LNCAP (cell line): ENCODE measurements at regions not wholly inside any gene's neighbourhood (a gene's known extent, or its start where the extent isn't known, plus 50 kb on each side); places are given as distances from the start of the nearest gene placed in this dataset.

Experiments
- TF ChIP-seq, protein P1 (sequence below): fragments of 450-650 bp; IDR thresholded peaks from 2 replicates; pipeline ENCODE4 v1.5.1; 2017; ENCODE audit warnings: mild to moderate bottlenecking

- TF ChIP-seq, protein P1, sequence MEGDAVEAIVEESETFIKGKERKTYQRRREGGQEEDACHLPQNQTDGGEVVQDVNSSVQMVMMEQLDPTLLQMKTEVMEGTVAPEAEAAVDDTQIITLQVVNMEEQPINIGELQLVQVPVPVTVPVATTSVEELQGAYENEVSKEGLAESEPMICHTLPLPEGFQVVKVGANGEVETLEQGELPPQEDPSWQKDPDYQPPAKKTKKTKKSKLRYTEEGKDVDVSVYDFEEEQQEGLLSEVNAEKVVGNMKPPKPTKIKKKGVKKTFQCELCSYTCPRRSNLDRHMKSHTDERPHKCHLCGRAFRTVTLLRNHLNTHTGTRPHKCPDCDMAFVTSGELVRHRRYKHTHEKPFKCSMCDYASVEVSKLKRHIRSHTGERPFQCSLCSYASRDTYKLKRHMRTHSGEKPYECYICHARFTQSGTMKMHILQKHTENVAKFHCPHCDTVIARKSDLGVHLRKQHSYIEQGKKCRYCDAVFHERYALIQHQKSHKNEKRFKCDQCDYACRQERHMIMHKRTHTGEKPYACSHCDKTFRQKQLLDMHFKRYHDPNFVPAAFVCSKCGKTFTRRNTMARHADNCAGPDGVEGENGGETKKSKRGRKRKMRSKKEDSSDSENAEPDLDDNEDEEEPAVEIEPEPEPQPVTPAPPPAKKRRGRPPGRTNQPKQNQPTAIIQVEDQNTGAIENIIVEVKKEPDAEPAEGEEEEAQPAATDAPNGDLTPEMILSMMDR = no peak
Observed at GRCh38 chr3:95810462-95810861, 1003.9 kb upstream of the EPHA6 start.

DNA sequence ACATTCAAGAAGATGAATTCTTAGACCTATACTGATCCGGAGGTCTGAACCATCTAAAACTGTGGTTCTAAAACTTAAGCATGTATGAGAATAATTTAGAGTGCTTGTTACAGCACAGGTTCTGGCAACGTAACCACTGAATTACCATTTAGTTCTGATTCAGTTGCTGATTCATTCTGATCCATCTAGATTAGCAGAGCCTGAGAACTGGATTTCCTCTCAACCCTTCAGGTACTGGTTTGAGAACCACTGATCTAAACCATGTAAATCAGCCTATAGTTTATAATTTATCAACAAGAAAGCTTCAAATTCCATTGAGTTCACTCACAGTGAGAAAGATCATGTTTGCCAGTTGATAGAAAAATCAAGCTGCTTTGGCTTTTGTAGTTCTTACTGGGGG is 1001.1 kb upstream of the EPHA6 start:
- TF ChIP-seq, protein P1 = no peak

- TF ChIP-seq, protein P1 = no peak
Observed at GRCh38 chr3:95815828-95816227, 998.6 kb upstream of the EPHA6 start.

GRCh38 chr3:95826419-95826818 is 988.0 kb upstream of the EPHA6 start:
- TF ChIP-seq, protein P1 = no peak

DNA sequence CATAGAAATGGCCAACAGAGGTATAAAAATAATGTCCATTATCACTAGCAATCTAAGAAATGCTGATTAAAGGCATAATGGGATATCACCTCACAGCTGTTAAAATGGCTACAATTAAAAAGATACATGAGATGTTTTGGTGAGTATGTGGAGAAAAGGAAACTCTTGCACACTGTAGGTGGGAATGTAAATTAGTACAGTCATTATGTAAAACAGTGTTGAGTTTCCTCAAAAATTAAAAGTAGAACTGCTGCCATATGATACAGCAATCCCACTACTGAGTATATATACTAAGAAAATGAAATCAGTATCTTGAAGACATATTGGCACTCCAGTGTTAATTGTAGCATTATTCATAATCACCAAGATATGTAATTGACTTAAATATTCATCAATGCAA is 982.2 kb upstream of the EPHA6 start:
- TF ChIP-seq, protein P1 = no peak

- TF ChIP-seq, protein P1 = no peak
Observed at GRCh38 chr3:95883801-95884200, 930.6 kb upstream of the EPHA6 start.

DNA sequence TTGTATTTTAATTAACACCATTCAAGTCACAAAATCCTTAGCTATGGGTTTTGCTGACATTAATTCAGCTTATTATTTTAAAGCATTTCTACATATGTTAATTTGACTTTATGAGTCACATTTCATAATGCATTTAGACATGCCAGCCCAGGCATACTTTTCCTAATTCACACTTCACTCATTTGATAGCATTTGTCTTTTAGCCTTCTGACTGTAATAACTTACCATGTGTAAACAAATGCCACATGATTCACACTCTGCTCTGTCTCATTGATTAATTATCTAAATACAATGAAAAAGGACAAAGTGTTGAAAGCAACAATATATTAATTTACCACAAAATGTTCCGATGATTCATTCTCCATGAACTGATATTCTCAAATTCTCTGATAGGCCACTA is 927.8 kb upstream of the EPHA6 start:
- TF ChIP-seq, protein P1 = no peak

DNA sequence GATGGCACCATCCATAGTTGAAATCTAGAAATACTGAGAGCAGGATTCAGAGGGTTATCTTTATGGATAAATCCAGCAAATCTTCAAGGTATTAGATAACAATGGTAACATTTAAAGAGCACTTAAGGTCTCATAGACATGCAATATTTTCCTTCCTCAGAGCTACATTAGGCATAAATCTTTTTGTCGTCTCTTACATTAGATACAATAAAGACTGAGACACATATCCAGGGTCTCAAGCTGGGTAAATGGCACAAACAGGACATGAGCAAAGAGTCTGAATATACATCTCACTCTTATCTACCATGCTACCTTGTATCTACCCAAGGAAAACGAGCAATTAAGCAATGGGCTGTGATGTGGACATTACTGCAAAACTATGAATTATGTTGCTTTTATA is 927.3 kb upstream of the EPHA6 start:
- TF ChIP-seq, protein P1 = no peak
